ENCODE measurements at regions not wholly inside any gene's neighbourhood (a gene's known extent, or its start where the extent isn't known, plus 50 kb on each side); places are given as distances from the start of the nearest gene placed in this dataset.

GRCh38 chr2:133991606-133992168, 262.2 kb upstream of the MGAT5 start:
- TF ChIP-seq ATF3 (IDR thresholded peaks at IDR 0.05) (no peak), EZH2phosphoT487 (IDR thresholded peaks at IDR 0.05; ENCODE audit: borderline replicate concordance) (no peak), EZH2 (IDR thresholded peaks at IDR 0.05) (no peak), EGR1 (IDR thresholded peaks at IDR 0.05; ENCODE audit: low read depth) (no peak), ELF1 (IDR thresholded peaks at IDR 0.05; ENCODE audit: borderline replicate concordance, low read depth) (no peak), ZNF274 (IDR thresholded peaks at IDR 0.05; ENCODE audit: low read depth, low read length) (no peak), ZFX (IDR thresholded peaks at IDR 0.05) (no peak), CBX3 (IDR thresholded peaks at IDR 0.05; ENCODE audit: low read depth) (no peak), SRF (IDR thresholded peaks at IDR 0.05; ENCODE audit: low read depth) (no peak), YY1 (IDR thresholded peaks at IDR 0.05; ENCODE audit: extremely low read depth, insufficient replicate concordance, low read depth, low read length) (no peak), JUND (IDR thresholded peaks at IDR 0.05) (no peak), RAD21 (IDR thresholded peaks at IDR 0.05; ENCODE audit: low read depth) (no peak), POLR2AphosphoS5 (IDR thresholded peaks at IDR 0.05; ENCODE audit: low read depth, low read length) (no peak), REST (IDR thresholded peaks at IDR 0.05; ENCODE audit: low read depth) (no peak), CTCF (IDR thresholded peaks at IDR 0.05 in 2 of 3, conservative IDR thresholded peaks at IDR 0.05 in 1 of 3; ENCODE audit: borderline replicate concordance in 1 of 3, insufficient read depth in 1 of 3, low read depth in 2 of 3, low read length in 2 of 3) (no peak), SIN3A (IDR thresholded peaks at IDR 0.05; ENCODE audit: low read depth) (no peak), POLR2A (IDR thresholded peaks at IDR 0.05; ENCODE audit: borderline replicate concordance, extremely low read depth, insufficient read depth, insufficient read length) (no peak)
- TF ChIP-seq, protein P1, sequence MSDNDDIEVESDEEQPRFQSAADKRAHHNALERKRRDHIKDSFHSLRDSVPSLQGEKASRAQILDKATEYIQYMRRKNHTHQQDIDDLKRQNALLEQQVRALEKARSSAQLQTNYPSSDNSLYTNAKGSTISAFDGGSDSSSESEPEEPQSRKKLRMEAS (IDR thresholded peaks at IDR 0.05), result no peak
- H3K27ac ChIP-seq (ENCODE audit: low read depth, low read length), result no peak overlapping the region
- ChIA-PET CTCF (no interaction called here), POLR2A (no interaction called here), RAD21 (ENCODE audit: low non-redundant PET in 1 of 2, low total read pairs in 2 of 2, uncharacterized antibody in 2 of 2, unreplicated experiment in 2 of 2) (no interaction called here)
- no peaks in the 10 kb centered on the region for H3K9me3 ChIP-seq (ENCODE audit: control insufficient read depth in 1 of 2, insufficient read depth in 1 of 2, low read depth in 1 of 2, low read length in 2 of 2)
- ATAC-seq (no peak), DNase-seq (ENCODE audit: low read depth, low spot score) (no peak)
- H2AFZ ChIP-seq (ENCODE audit: low read depth, low read length, poor library complexity, severe bottlenecking), result no peak overlapping the region
- H3K4me1 ChIP-seq (ENCODE audit: control insufficient read depth in 1 of 2, insufficient read depth in 2 of 2, low read length in 2 of 2), result peaks cover 0 to 1% of the 10 kb centered on the region in 2 experiments; a peak in 2 of 4 replicates
- no peak overlapping the region for H3K4me3 ChIP-seq (replicated peaks in 1 of 2; ENCODE audit: low read depth in 1 of 2, low read length in 2 of 2)
- no peaks in the 10 kb centered on the region for H3K9me2 ChIP-seq (ENCODE audit: insufficient read depth)
- BruUV-seq (replicated peaks), result no TSS peak
- H3K9ac ChIP-seq (ENCODE audit: low read length), result no peak overlapping the region
- H3K36me3 ChIP-seq (ENCODE audit: control insufficient read depth in 1 of 2, insufficient read depth in 2 of 2, low read length in 2 of 2), result no peaks in the 10 kb centered on the region
- no peaks in the 10 kb centered on the region for H3K27me3 ChIP-seq (ENCODE audit: insufficient read depth, low read length)
- no peaks in the 10 kb centered on the region for H4K20me1 ChIP-seq (ENCODE audit: insufficient read depth)
- H3K79me2 ChIP-seq (ENCODE audit: insufficient read depth, low read length), result no peaks in the 10 kb centered on the region
- intact Hi-C loops (cut with micrococcal nuclease), result no loop called here
- H3K4me2 ChIP-seq (ENCODE audit: low read length), result no peak overlapping the region
